ENCODE measurements at regions not wholly inside any gene's neighbourhood (a gene's known extent, or its start where the extent isn't known, plus 50 kb on each side); places are given as distances from the start of the nearest gene placed in this dataset.

- no peak overlapping the region for H3K27ac Mint-ChIP-seq
- H3K36me3 Mint-ChIP-seq (ENCODE audit: insufficient read depth in 2 of 2) = peaks cover 10 to 12% of the 10 kb centered on the region in 2 donors
- H3K27me3 Mint-ChIP-seq (ENCODE audit: low read depth) = peaks cover 6% of the 10 kb centered on the region
- no peak overlapping the region for H3K4me3 Mint-ChIP-seq
- peaks cover 3 to 7% of the 10 kb centered on the region in 2 donors for H3K9me3 Mint-ChIP-seq
- DNase-seq (no peak), ATAC-seq (replicated peaks in 1 of 2) (no peak)
- H3K4me1 Mint-ChIP-seq (ENCODE audit: low read depth) = peaks cover 53% of the 10 kb centered on the region
Observed at GRCh38 chr9:109948453-109948852, 168.5 kb downstream of the PALM2AKAP2 start.

GRCh38 chr9:109950710-109951443 is 170.9 kb downstream of the PALM2AKAP2 start:
- Mint-ChIP-seq H3K27me3 (ENCODE audit: low read depth) (no peaks in the 10 kb centered on the region), H3K36me3 (ENCODE audit: insufficient read depth in 2 of 2) (peaks cover 8 to 9% of the 10 kb centered on the region in 2 donors), H3K27ac (peak overlapping the region; percentile 94), H3K9me3 (peaks cover 3% of the 10 kb centered on the region in 2 donors), H3K4me3 (peak overlapping the region; percentile 76 to 83), H3K4me1 (ENCODE audit: low read depth) (peaks cover 49% of the 10 kb centered on the region)
- peak; percentile 93 for ATAC-seq (replicated peaks in 1 of 2)
- DNase-seq = peak; percentile 50 to 51

GRCh38 chr9:109953300-109953699 is 173.3 kb downstream of the PALM2AKAP2 start:
- DNase-seq (no peak), ATAC-seq (replicated peaks in 1 of 2) (no peak)
- peaks cover 3% of the 10 kb centered on the region in 2 donors for H3K9me3 Mint-ChIP-seq
- H3K27me3 Mint-ChIP-seq (ENCODE audit: low read depth) = peaks cover 2% of the 10 kb centered on the region
- peak overlapping the region; percentile 46 for H3K27ac Mint-ChIP-seq
- H3K36me3 Mint-ChIP-seq (ENCODE audit: insufficient read depth in 2 of 2) = peaks cover 9 to 11% of the 10 kb centered on the region in 2 donors
- H3K4me3 Mint-ChIP-seq = peak overlapping the region; percentile 29 to 41
- peaks cover 62% of the 10 kb centered on the region for H3K4me1 Mint-ChIP-seq (ENCODE audit: low read depth)

GRCh38 chr9:109953813-109954497 is 174.0 kb downstream of the PALM2AKAP2 start:
- Mint-ChIP-seq H3K36me3 (ENCODE audit: insufficient read depth in 2 of 2) (peaks cover 9 to 11% of the 10 kb centered on the region in 2 donors), H3K4me1 (ENCODE audit: low read depth) (peaks cover 69% of the 10 kb centered on the region), H3K27me3 (ENCODE audit: low read depth) (peaks cover 9% of the 10 kb centered on the region), H3K27ac (no peak overlapping the region), H3K9me3 (peaks cover 3% of the 10 kb centered on the region in 2 donors), H3K4me3 (no peak overlapping the region)
- ATAC-seq (replicated peaks in 1 of 2) = no peak
- no peak for DNase-seq

- Mint-ChIP-seq H3K4me3 (peak overlapping the region; percentile 13 to 36), H3K27ac (no peak overlapping the region), H3K4me1 (ENCODE audit: low read depth) (peaks cover 69% of the 10 kb centered on the region), H3K9me3 (no peaks in the 10 kb centered on the region), H3K27me3 (ENCODE audit: low read depth) (peaks cover 21% of the 10 kb centered on the region), H3K36me3 (ENCODE audit: insufficient read depth in 2 of 2) (peaks cover 6 to 7% of the 10 kb centered on the region in 2 donors)
- ATAC-seq (replicated peaks in 1 of 2) (peak in 1 of 2 donors; percentile 38), DNase-seq (no peak)
Observed at GRCh38 chr9:109956717-109957440, 176.9 kb downstream of the PALM2AKAP2 start.

GRCh38 chr9:109959679-109960078 is 179.7 kb downstream of the PALM2AKAP2 start:
- H3K36me3 Mint-ChIP-seq (ENCODE audit: insufficient read depth in 2 of 2) = peaks cover 0 to 5% of the 10 kb centered on the region in 2 donors
- H3K27me3 Mint-ChIP-seq (ENCODE audit: low read depth) = peaks cover 21% of the 10 kb centered on the region
- H3K4me3 Mint-ChIP-seq = no peak overlapping the region
- no peak overlapping the region for H3K27ac Mint-ChIP-seq
- H3K4me1 Mint-ChIP-seq (ENCODE audit: low read depth) = peaks cover 66% of the 10 kb centered on the region
- ATAC-seq (replicated peaks in 1 of 2) (no peak), DNase-seq (no peak)
- H3K9me3 Mint-ChIP-seq = peaks cover 0 to 1% of the 10 kb centered on the region in 2 donors

- peaks cover 0 to 1% of the 10 kb centered on the region in 2 donors for H3K9me3 Mint-ChIP-seq
- peaks cover 4 to 5% of the 10 kb centered on the region in 2 donors for H3K36me3 Mint-ChIP-seq (ENCODE audit: insufficient read depth in 2 of 2)
- peaks cover 71% of the 10 kb centered on the region for H3K4me1 Mint-ChIP-seq (ENCODE audit: low read depth)
- ATAC-seq (replicated peaks in 1 of 2) = no peak
- DNase-seq = no peak
- peaks cover 34% of the 10 kb centered on the region for H3K27me3 Mint-ChIP-seq (ENCODE audit: low read depth)
- H3K27ac Mint-ChIP-seq = no peak overlapping the region
- H3K4me3 Mint-ChIP-seq = no peak overlapping the region
Observed at GRCh38 chr9:109961626-109962025, 181.6 kb downstream of the PALM2AKAP2 start.

GRCh38 chr9:109962215-109962614 is 182.2 kb downstream of the PALM2AKAP2 start:
- Mint-ChIP-seq H3K36me3 (ENCODE audit: insufficient read depth in 2 of 2) (peaks cover 1 to 4% of the 10 kb centered on the region in 2 donors), H3K9me3 (peaks cover 0 to 1% of the 10 kb centered on the region in 2 donors), H3K4me1 (ENCODE audit: low read depth) (peaks cover 71% of the 10 kb centered on the region), H3K27me3 (ENCODE audit: low read depth) (peaks cover 34% of the 10 kb centered on the region), H3K27ac (no peak overlapping the region), H3K4me3 (no peak overlapping the region)
- DNase-seq (no peak), ATAC-seq (replicated peaks in 1 of 2) (no peak)

- ATAC-seq (replicated peaks in 1 of 2) (no peak), DNase-seq (no peak)
- H3K4me1 Mint-ChIP-seq (ENCODE audit: low read depth) = peaks cover 74% of the 10 kb centered on the region
- H3K9me3 Mint-ChIP-seq = peaks cover 0 to 2% of the 10 kb centered on the region in 2 donors
- H3K36me3 Mint-ChIP-seq (ENCODE audit: insufficient read depth in 2 of 2) = peaks cover 1 to 7% of the 10 kb centered on the region in 2 donors
- peaks cover 34% of the 10 kb centered on the region for H3K27me3 Mint-ChIP-seq (ENCODE audit: low read depth)
- H3K27ac Mint-ChIP-seq = no peak overlapping the region
- no peak overlapping the region for H3K4me3 Mint-ChIP-seq
Observed at GRCh38 chr9:109963079-109963478, 183.1 kb downstream of the PALM2AKAP2 start.

- ATAC-seq (replicated peaks in 1 of 2) (no peak), DNase-seq (no peak)
- Mint-ChIP-seq H3K9me3 (peaks cover 0 to 2% of the 10 kb centered on the region in 2 donors), H3K27ac (no peak overlapping the region), H3K4me1 (ENCODE audit: low read depth) (peaks cover 70% of the 10 kb centered on the region), H3K36me3 (ENCODE audit: insufficient read depth in 2 of 2) (peaks cover 1 to 7% of the 10 kb centered on the region in 2 donors), H3K27me3 (ENCODE audit: low read depth) (peaks cover 13% of the 10 kb centered on the region), H3K4me3 (no peak overlapping the region)
Observed at GRCh38 chr9:109966643-109967368, 186.8 kb downstream of the PALM2AKAP2 start.

GRCh38 chr9:109967651-109968642 is 187.9 kb downstream of the PALM2AKAP2 start:
- peaks cover 13% of the 10 kb centered on the region for H3K27me3 Mint-ChIP-seq (ENCODE audit: low read depth)
- peak in 1 of 2 donors; percentile 38 for DNase-seq
- peaks cover 76% of the 10 kb centered on the region for H3K4me1 Mint-ChIP-seq (ENCODE audit: low read depth)
- peaks cover 1 to 7% of the 10 kb centered on the region in 2 donors for H3K36me3 Mint-ChIP-seq (ENCODE audit: insufficient read depth in 2 of 2)
- ATAC-seq (replicated peaks in 1 of 2) = peak; percentile 67 to 70
- H3K27ac Mint-ChIP-seq = peak overlapping the region; percentile 56
- H3K4me3 Mint-ChIP-seq = peak overlapping the region; percentile 47 to 64
- peaks cover 0 to 2% of the 10 kb centered on the region in 2 donors for H3K9me3 Mint-ChIP-seq

Measured in activated T-cell treated with anti-CD3 and anti-CD28 coated beads, Interleukin-2, amount 50 U/mL, for 72 hours (primary cell).